ENCODE measurements at regions not wholly inside any gene's neighbourhood (a gene's known extent, or its start where the extent isn't known, plus 50 kb on each side); places are given as distances from the start of the nearest gene placed in this dataset.
"Not testable (repeated sequence)": the region's sequence is repeated elsewhere in the genome, so short reads cannot be mapped to it uniquely, and the experiment has no call there.

GRCh38 chr12:17949558-17950141, 140.3 kb downstream of the RERGL start:
- H3K36me3 ChIP-seq: no peaks in the 10 kb centered on the region
- H4K20me1 ChIP-seq: no peaks in the 10 kb centered on the region
- no peak overlapping the region; a peak in 3 of 22 replicates for H3K9ac ChIP-seq
- no peak overlapping the region; a peak in 1 of 20 replicates for H3K4me3 ChIP-seq
- peaks cover 7 to 18% (median 12%) of the 10 kb centered on the region in 10 experiments; a peak in 19 of 20 replicates for H3K4me1 ChIP-seq
- peak overlapping the region; percentile 11 to 74 (median 63); a peak in 20 of 22 replicates for H3K4me2 ChIP-seq
- H3K27ac ChIP-seq: peak overlapping the region in 9 of 11 experiments; percentile 14 to 71 (median 50); a peak in 16 of 22 replicates
- no peaks in the 10 kb centered on the region for H3K27me3 ChIP-seq
- TF ChIP-seq Cebpa-rat (IDR thresholded peaks at IDR 0.05): peak in 4 of 11 experiments; percentile 78 to 93 (median 88); a peak in 8 of 22 replicates
- no peaks in the 10 kb centered on the region; a peak in 1 of 22 replicates for H3K9me3 ChIP-seq (replicated peaks in 1 of 11)

GRCh38 chr12:17928708-17929366, 161.2 kb downstream of the RERGL start:
- H3K27me3 ChIP-seq: no peaks in the 10 kb centered on the region
- H3K36me3 ChIP-seq: no peaks in the 10 kb centered on the region
- H3K4me1 ChIP-seq: no peaks in the 10 kb centered on the region
- no peak overlapping the region for H3K4me2 ChIP-seq
- no peaks in the 10 kb centered on the region for H3K9me3 ChIP-seq (replicated peaks in 1 of 11)
- no peak overlapping the region for H3K27ac ChIP-seq
- no peak overlapping the region for H3K4me3 ChIP-seq
- no peak overlapping the region for H3K9ac ChIP-seq
- TF ChIP-seq Cebpa-rat (IDR thresholded peaks at IDR 0.05): no peak
- no peaks in the 10 kb centered on the region for H4K20me1 ChIP-seq

GRCh38 chr12:17918013-17918412, 172.0 kb downstream of the RERGL start:
- Histone ChIP-seq H3K9ac (no peak overlapping the region), H3K4me3 (no peak overlapping the region), H3K4me1 (no peaks in the 10 kb centered on the region), H4K20me1 (no peaks in the 10 kb centered on the region), H3K9me3 (replicated peaks in 1 of 11) (peaks cover 0 to 5% (median 0%) of the 10 kb centered on the region in 11 experiments; a peak in 1 of 22 replicates), H3K4me2 (no peak overlapping the region), H3K27me3 (no peaks in the 10 kb centered on the region), H3K36me3 (no peaks in the 10 kb centered on the region), H3K27ac (no peak overlapping the region)
- TF ChIP-seq Cebpa-rat (IDR thresholded peaks at IDR 0.05): no peak

GRCh38 chr12:17884581-17884980, 205.4 kb downstream of the RERGL start:
- H3K4me2 ChIP-seq: no peak overlapping the region
- no peak for TF ChIP-seq Cebpa-rat (IDR thresholded peaks at IDR 0.05)
- H3K27me3 ChIP-seq: no peaks in the 10 kb centered on the region
- H3K27ac ChIP-seq: no peak overlapping the region
- no peak overlapping the region for H3K4me3 ChIP-seq
- H3K36me3 ChIP-seq: no peaks in the 10 kb centered on the region
- H4K20me1 ChIP-seq: no peaks in the 10 kb centered on the region
- no peak overlapping the region for H3K9ac ChIP-seq
- no peaks in the 10 kb centered on the region for H3K9me3 ChIP-seq (replicated peaks in 1 of 11)
- H3K4me1 ChIP-seq: no peaks in the 10 kb centered on the region

GRCh38 chr12:17878714-17879113, 211.3 kb downstream of the RERGL start:
- H3K4me2 ChIP-seq: no peak overlapping the region
- peaks cover 10 to 19% (median 15%) of the 10 kb centered on the region in 11 experiments for H3K9me3 ChIP-seq (replicated peaks in 1 of 11)

GRCh38 chr12:17875230-17875629, 214.8 kb downstream of the RERGL start:
- Histone ChIP-seq H3K27me3 (no peaks in the 10 kb centered on the region), H3K9me3 (replicated peaks in 1 of 11) (peaks cover 10 to 19% (median 15%) of the 10 kb centered on the region in 11 experiments), H3K4me3 (no peak overlapping the region), H3K27ac (no peak overlapping the region), H3K36me3 (no peaks in the 10 kb centered on the region), H3K9ac (no peak overlapping the region), H3K4me2 (no peak overlapping the region), H4K20me1 (no peaks in the 10 kb centered on the region), H3K4me1 (no peaks in the 10 kb centered on the region)
- TF ChIP-seq Cebpa-rat (IDR thresholded peaks at IDR 0.05): no peak

More at GRCh38 chr12:17878714-17879113, 211.3 kb downstream of the RERGL start:
- H3K27me3 ChIP-seq: no peaks in the 10 kb centered on the region
- no peak overlapping the region for H3K27ac ChIP-seq
- H3K4me3 ChIP-seq: no peak overlapping the region
- no peaks in the 10 kb centered on the region for H3K4me1 ChIP-seq
- no peak for TF ChIP-seq Cebpa-rat (IDR thresholded peaks at IDR 0.05)
- no peaks in the 10 kb centered on the region for H3K36me3 ChIP-seq
- H3K9ac ChIP-seq: no peak overlapping the region
- H4K20me1 ChIP-seq: no peaks in the 10 kb centered on the region

GRCh38 chr12:17866802-17867201, 223.2 kb downstream of the RERGL start:
- H3K4me3 ChIP-seq: no peak overlapping the region
- H3K9me3 ChIP-seq (replicated peaks in 1 of 11): no peaks in the 10 kb centered on the region
- H3K9ac ChIP-seq: no peak overlapping the region
- H3K27ac ChIP-seq: no peak overlapping the region
- H4K20me1 ChIP-seq: no peaks in the 10 kb centered on the region
- H3K4me1 ChIP-seq: no peaks in the 10 kb centered on the region
- H3K27me3 ChIP-seq: no peaks in the 10 kb centered on the region
- H3K4me2 ChIP-seq: no peak overlapping the region
- no peak for TF ChIP-seq Cebpa-rat (IDR thresholded peaks at IDR 0.05)
- H3K36me3 ChIP-seq: no peaks in the 10 kb centered on the region

GRCh38 chr12:17855548-17855947, 234.4 kb downstream of the RERGL start:
- H3K9ac ChIP-seq; H3K27ac ChIP-seq; H3K4me2 ChIP-seq; H4K20me1 ChIP-seq; H3K9me3 ChIP-seq (replicated peaks in 1 of 11); H3K36me3 ChIP-seq; H3K27me3 ChIP-seq; H3K4me3 ChIP-seq; H3K4me1 ChIP-seq: not testable (repeated sequence)

GRCh38 chr12:17853054-17853453, 236.9 kb downstream of the RERGL start:
- no peak for TF ChIP-seq Cebpa-rat (IDR thresholded peaks at IDR 0.05)
- Histone ChIP-seq H3K36me3 (no peaks in the 10 kb centered on the region), H3K9me3 (replicated peaks in 1 of 11) (peaks cover 0 to 9% (median 0%) of the 10 kb centered on the region in 11 experiments; a peak in 7 of 22 replicates), H3K27me3 (no peaks in the 10 kb centered on the region), H3K4me2 (no peak overlapping the region), H3K4me3 (no peak overlapping the region), H3K27ac (no peak overlapping the region), H3K9ac (no peak overlapping the region), H4K20me1 (no peaks in the 10 kb centered on the region), H3K4me1 (no peaks in the 10 kb centered on the region)

GRCh38 chr12:17841496-17841895, 248.5 kb downstream of the RERGL start:
- no peak for TF ChIP-seq Cebpa-rat (IDR thresholded peaks at IDR 0.05)
- Histone ChIP-seq H3K27me3 (no peaks in the 10 kb centered on the region), H3K4me2 (no peak overlapping the region), H3K27ac (no peak overlapping the region), H4K20me1 (no peaks in the 10 kb centered on the region), H3K4me3 (no peak overlapping the region), H3K9me3 (replicated peaks in 1 of 11) (no peaks in the 10 kb centered on the region), H3K36me3 (no peaks in the 10 kb centered on the region), H3K9ac (no peak overlapping the region), H3K4me1 (no peaks in the 10 kb centered on the region)
